PC-9 (cell line): ENCODE measurements at regions not wholly inside any gene's neighbourhood (a gene's known extent, or its start where the extent isn't known, plus 50 kb on each side); places are given as distances from the start of the nearest gene placed in this dataset.

Experiments
- BruUV-seq: library from RNA; stranded (reverse); fragments of 400-500 nt; replicated peaks from 2 replicates; lab custom pipeline; 2021; lab: Mats Ljungman, UMichigan
- CTCF ChIA-PET: fragments of 300-600 bp; sonication (Branson Sonifier 250); formaldehyde crosslinking; loops from one replicate; lab custom pipeline; 2022; ENCODE audit warnings: antibody characterized with exemption; lab: Charles Lee
- POLR2A ChIA-PET: fragments of 300-600 bp; sonication (Branson Sonifier 250); formaldehyde crosslinking; loops from one replicate; lab custom pipeline; 2022; ENCODE audit warnings: antibody characterized with exemption; ENCODE audit not compliant: unreplicated experiment; lab: Charles Lee
- DNase-seq, 2 experiments: peaks; one replicate each; pipeline versions ENCODE4 v3.0.0 to v3.0.0-alpha.2; 2015 to 2022; ENCODE audit warnings: mixed read lengths in 1 of 2
- H2AFZ ChIP-seq: fragments of 200-600 bp; sonication (generic); 2 replicates; pipeline ENCODE4 v1.8.1; 2017; ENCODE audit warnings: antibody characterized with exemption
- H3F3A ChIP-seq: fragments of 200-600 bp; sonication (generic); 2 replicates; pipeline ENCODE4 v1.8.1; 2017; ENCODE audit warnings: antibody characterized with exemption, mild to moderate bottlenecking, low read depth; ENCODE audit not compliant: insufficient read depth
- H3K27ac ChIP-seq: fragments of 200-600 bp; sonication (generic); 2 replicates; pipeline ENCODE4 v1.6.1; 2016; ENCODE audit warnings: mixed run types
- H3K27me3 ChIP-seq: fragments of 200-600 bp; sonication (generic); 2 replicates; pipeline ENCODE4 v1.6.1; 2016; ENCODE audit warnings: low read depth, mixed run types; ENCODE audit not compliant: insufficient read depth
- H3K36me3 ChIP-seq: fragments of 200-600 bp; sonication (generic); 2 replicates; pipeline ENCODE4 v1.6.1; 2016; ENCODE audit warnings: low read depth, mixed run types
- H3K4me1 ChIP-seq: fragments of 200-600 bp; sonication (generic); replicated peaks from 2 replicates; pipeline ENCODE4 v1.6.1; 2016; ENCODE audit warnings: mixed run types; ENCODE audit not compliant: insufficient read depth
- H3K4me2 ChIP-seq: fragments of 200-600 bp; sonication (generic); 2 replicates; pipeline ENCODE4 v1.6.1; 2017; ENCODE audit warnings: mixed run types
- H3K4me3 ChIP-seq: fragments of 200-600 bp; sonication (generic); 2 replicates; pipeline ENCODE4 v1.6.1; 2016; ENCODE audit warnings: mixed run types
- H3K79me2 ChIP-seq: fragments of 200-600 bp; sonication (generic); 2 replicates; pipeline ENCODE4 v1.6.1; 2017; ENCODE audit warnings: low read depth, mixed run types
- H3K9me2 ChIP-seq: fragments of 200-600 bp; sonication (generic); 2 replicates; pipeline ENCODE4 v1.8.1; 2017; ENCODE audit warnings: mild to moderate bottlenecking; ENCODE audit not compliant: insufficient read depth
- H3K9me3 ChIP-seq: fragments of 200-600 bp; sonication (generic); 2 replicates; pipeline ENCODE4 v1.8.1; 2016; ENCODE audit warnings: low read depth; ENCODE audit not compliant: insufficient read depth
- H4K20me1 ChIP-seq: fragments of 200-600 bp; sonication (generic); 2 replicates; pipeline ENCODE4 v1.8.1; 2017; ENCODE audit not compliant: insufficient read depth
- CTCF ChIP-seq: fragments of 200-600 bp; sonication (generic); conservative IDR thresholded peaks from 2 replicates; pipeline ENCODE4 v1.6.1; 2017; ENCODE audit warnings: mixed run types, antibody characterized with exemption, mild to moderate bottlenecking, moderate library complexity
- EZH2 ChIP-seq: fragments of 200-600 bp; sonication (generic); IDR thresholded peaks from 2 replicates; pipeline ENCODE4 v1.8.0; 2017; ENCODE audit warnings: antibody characterized with exemption, low read depth
- intact Hi-C: fragments of 100-400 bp; cut with micrococcal nuclease; formaldehyde crosslinking; loops from one replicate; pipeline ENCODE4 v1.10.0; 2022; ENCODE audit not compliant: unreplicated experiment

GRCh38 chr5:164505791-164506190, 1000.4 kb downstream of the MAT2B start:
- POLR2A ChIA-PET = no interaction called here
- Histone ChIP-seq H3F3A (no peaks in the 10 kb centered on the region), H3K4me3 (no peak overlapping the region), H3K36me3 (no peaks in the 10 kb centered on the region), H3K4me1 (no peaks in the 10 kb centered on the region), H4K20me1 (no peaks in the 10 kb centered on the region; the same call in 1 of the 2 replicates), H3K27ac (no peak overlapping the region), H2AFZ (no peak overlapping the region), H3K4me2 (no peak overlapping the region), H3K27me3 (0 out of 2 replicates have a peak, but pooled peaks cover 2% of the 10 kb centered on the region), H3K79me2 (no peaks in the 10 kb centered on the region), H3K9me2 (no peaks in the 10 kb centered on the region), H3K9me3 (no peaks in the 10 kb centered on the region)
- DNase-seq = no peak
- CTCF ChIA-PET = no interaction called here
- TF ChIP-seq CTCF (no peak), EZH2 (no peak)
- intact Hi-C loops = no loop called here
- no TSS peak for BruUV-seq

GRCh38 chr5:164518067-164518740, 1012.8 kb downstream of the MAT2B start:
- Histone ChIP-seq H3K9me3 (no peaks in the 10 kb centered on the region), H3K9me2 (no peaks in the 10 kb centered on the region), H2AFZ (no peak overlapping the region), H3K27ac (no peak overlapping the region), H3F3A (no peaks in the 10 kb centered on the region), H4K20me1 (no peaks in the 10 kb centered on the region), H3K36me3 (no peaks in the 10 kb centered on the region), H3K4me2 (no peak overlapping the region), H3K4me3 (no peak overlapping the region), H3K4me1 (no peaks in the 10 kb centered on the region), H3K79me2 (no peaks in the 10 kb centered on the region), H3K27me3 (no peaks in the 10 kb centered on the region)
- intact Hi-C loops = no loop called here
- ChIA-PET POLR2A (no interaction called here), CTCF (no interaction called here)
- DNase-seq = no peak
- no TSS peak for BruUV-seq
- TF ChIP-seq EZH2 (no peak), CTCF (no peak)

- Histone ChIP-seq H3F3A (no peaks in the 10 kb centered on the region), H3K27me3 (no peaks in the 10 kb centered on the region), H3K4me2 (no peak overlapping the region), H3K4me1 (no peaks in the 10 kb centered on the region), H3K9me3 (no peaks in the 10 kb centered on the region), H3K36me3 (no peaks in the 10 kb centered on the region), H3K27ac (no peak overlapping the region), H3K9me2 (no peaks in the 10 kb centered on the region), H3K4me3 (no peak overlapping the region), H3K79me2 (no peaks in the 10 kb centered on the region), H2AFZ (no peak overlapping the region), H4K20me1 (no peaks in the 10 kb centered on the region)
- no peak for TF ChIP-seq EZH2
- no peak for TF ChIP-seq CTCF
- BruUV-seq = no TSS peak
- intact Hi-C loops = no loop called here
- no peak for DNase-seq
- CTCF ChIA-PET = no interaction called here
- POLR2A ChIA-PET = no interaction called here
Measured at GRCh38 chr5:164518741-164519080, 1013.3 kb downstream of the MAT2B start.
